ENCODE measurements at regions not wholly inside any gene's neighbourhood (a gene's known extent, or its start where the extent isn't known, plus 50 kb on each side); places are given as distances from the start of the nearest gene placed in this dataset.

DNA sequence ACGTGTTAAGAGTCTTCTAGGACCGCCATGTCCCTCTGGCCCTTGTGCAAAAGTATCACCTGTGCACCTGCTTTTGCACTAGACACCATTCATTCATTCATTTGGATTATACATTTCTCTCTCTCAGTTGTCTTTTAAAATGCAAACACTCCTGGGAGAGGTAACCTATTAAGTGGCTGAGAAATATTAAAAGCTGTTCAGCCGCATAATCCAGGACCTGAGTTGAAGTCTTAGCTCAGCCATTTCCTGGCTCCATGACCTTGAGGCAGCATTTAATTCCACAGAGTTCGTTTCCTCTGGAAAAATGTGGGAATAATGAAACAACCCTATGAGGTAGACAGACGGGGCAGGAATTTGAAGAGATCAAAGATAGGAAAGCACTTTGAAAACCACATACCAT lies 251.6 kb downstream of the RPS24 start:
- Histone ChIP-seq H3K36me3 (peaks cover 2% of the 10 kb centered on the region; the same call in 1 of the 2 replicates), H3K4me3 (no peak overlapping the region), H3K27me3 (no peaks in the 10 kb centered on the region), H3K9me3 (no peaks in the 10 kb centered on the region)
- no peak for DNase-seq

DNA sequence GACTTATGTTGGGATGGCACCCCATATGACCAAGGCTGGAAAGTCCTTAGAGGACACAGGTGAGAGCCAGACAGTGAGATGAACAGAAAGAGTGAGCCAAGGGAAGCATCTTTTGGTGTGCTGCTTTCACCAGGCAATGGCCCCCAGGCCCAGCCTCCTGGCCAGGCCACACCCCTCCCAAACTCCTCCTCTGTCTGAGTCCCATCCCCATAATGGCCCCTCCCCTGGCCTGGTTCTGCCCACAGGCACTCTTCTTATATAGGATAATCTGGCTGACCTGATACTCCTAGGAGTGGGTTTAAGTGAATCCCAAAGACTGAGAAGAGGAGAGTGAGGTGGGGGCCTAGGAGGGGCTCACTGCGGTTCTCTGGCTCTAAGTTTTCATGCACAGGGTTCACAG lies 252.5 kb downstream of the RPS24 start:
- H3K9me3 ChIP-seq, result no peaks in the 10 kb centered on the region
- H3K36me3 ChIP-seq, result peaks cover 1% of the 10 kb centered on the region; the same call in 1 of the 2 replicates
- DNase-seq, result no peak
- no peaks in the 10 kb centered on the region for H3K27me3 ChIP-seq
- H3K4me3 ChIP-seq, result no peak overlapping the region

DNA sequence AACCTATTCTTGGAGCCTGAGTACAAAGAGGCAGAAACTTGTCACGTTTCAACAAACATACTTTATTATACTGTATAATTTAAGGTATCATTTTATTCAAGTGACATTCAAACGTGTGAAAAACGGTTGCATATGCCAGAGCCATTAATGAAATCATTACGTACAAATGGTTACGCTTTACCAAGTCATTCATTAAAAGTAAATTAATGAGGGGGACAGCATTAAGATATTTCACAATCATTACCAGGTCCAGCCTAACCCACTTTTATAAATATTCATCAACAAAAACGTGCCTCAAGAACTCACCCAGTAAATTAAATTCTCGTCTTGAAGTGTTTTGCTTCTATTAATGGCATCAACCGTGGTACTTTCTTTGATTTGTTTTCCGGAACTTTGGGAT lies 253.0 kb downstream of the RPS24 start:
- Histone ChIP-seq H3K27me3 (no peaks in the 10 kb centered on the region), H3K9me3 (no peaks in the 10 kb centered on the region), H3K4me3 (no peak overlapping the region), H3K36me3 (no peaks in the 10 kb centered on the region; the same call in 1 of the 2 replicates)
- no peak for DNase-seq

DNA sequence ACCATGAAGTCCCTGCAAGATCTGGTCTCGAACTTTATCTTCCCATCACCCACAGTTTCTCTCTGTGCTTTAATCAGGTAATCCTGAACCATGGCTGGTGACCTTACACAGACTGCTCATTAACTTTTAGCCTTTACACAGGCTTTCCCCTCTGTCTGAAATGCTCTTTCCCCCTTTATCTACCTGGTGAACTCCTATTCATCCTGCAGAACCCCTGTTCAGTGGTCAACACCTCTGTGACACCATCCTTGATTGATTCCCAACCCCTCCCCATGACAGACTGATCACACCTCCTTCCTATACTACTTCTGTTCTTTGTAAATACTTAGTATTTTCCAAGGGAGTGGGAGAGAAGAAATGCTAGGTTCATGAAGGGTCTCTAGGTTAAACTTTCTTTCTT lies 254.0 kb downstream of the RPS24 start:
- DNase-seq, result no peak
- no peak overlapping the region for H3K4me3 ChIP-seq
- H3K9me3 ChIP-seq, result no peaks in the 10 kb centered on the region
- no peaks in the 10 kb centered on the region; the same call in 1 of the 2 replicates for H3K36me3 ChIP-seq
- H3K27me3 ChIP-seq, result no peaks in the 10 kb centered on the region

DNA sequence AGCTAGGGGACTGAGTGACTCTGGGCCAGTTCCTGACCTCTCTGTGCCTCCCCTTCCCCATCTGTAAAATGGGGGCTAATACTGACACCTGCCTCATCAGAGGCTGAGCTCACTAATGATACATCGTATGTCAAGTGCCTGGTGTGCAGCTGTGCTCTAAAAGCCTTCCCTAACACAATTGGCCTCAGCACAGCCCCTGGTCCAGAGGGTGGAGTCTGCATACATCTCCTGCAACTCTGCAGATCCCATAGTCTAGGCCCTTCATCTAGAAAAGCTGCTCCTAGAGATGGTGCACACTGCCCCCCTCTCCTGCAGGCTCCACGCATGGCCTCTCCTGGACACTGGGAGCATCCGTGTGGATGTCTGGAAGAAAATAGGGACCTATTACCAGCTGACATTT lies 255.0 kb downstream of the RPS24 start:
- no peaks in the 10 kb centered on the region for H3K9me3 ChIP-seq
- no peak for DNase-seq
- no peaks in the 10 kb centered on the region for H3K27me3 ChIP-seq
- no peak overlapping the region for H3K4me3 ChIP-seq
- no peaks in the 10 kb centered on the region; the same call in 1 of the 2 replicates for H3K36me3 ChIP-seq

DNA sequence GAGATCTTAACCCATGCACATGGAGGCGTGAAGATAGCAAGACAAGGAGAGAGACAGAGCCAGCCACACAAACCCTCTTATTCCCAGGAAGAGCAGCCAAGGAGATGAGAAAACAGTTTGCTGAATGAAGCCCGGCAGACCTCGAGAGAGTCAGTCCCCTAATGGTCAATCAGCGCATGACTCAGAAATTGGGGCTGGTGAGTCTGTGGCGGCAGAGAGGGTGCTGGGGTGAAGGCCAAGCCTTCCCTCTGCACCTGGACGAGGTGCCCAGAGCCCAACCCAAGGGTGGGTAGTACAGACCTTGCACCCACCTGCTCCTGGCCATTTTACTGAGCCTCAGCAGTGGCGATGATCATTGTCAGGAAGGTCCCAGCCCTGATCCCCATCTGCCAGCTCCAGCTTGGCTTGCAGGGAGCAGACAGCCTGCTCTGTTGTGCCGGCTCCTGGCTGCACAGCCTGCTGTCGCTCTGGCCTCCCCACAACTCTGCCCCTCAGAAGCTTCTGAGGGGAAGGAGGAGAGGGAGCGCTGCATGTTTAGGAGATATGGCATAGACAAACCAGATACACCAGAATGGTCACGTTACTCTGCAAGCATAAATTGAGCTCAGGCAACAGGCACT lies 256.6 kb downstream of the RPS24 start:
- Histone ChIP-seq H3K36me3 (no peaks in the 10 kb centered on the region; the same call in 1 of the 2 replicates), H3K27me3 (no peaks in the 10 kb centered on the region), H3K9me3 (no peaks in the 10 kb centered on the region), H3K4me3 (no peak overlapping the region)
- no peak for DNase-seq

DNA sequence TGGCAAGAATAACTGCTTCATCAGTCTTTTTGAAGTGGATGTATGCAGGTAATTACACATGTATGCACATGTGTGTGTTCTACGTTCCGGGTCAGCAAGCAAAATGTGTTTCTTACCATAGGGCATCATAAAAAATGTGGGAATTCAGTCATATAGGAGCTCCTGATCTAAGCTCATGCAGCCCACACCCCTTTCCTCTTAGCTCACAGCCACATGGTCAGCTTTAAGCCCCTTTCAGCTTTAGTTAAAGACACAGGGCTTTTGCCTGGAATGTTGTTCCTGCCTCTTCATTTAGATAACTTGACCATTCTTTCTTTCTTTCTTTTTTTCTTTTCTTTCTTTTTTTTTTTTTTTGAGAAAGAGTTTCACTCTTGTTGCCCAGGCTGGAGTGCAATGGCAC lies 258.1 kb downstream of the RPS24 start:
- Histone ChIP-seq H3K27me3 (no peaks in the 10 kb centered on the region), H3K4me3 (no peak overlapping the region), H3K9me3 (no peaks in the 10 kb centered on the region), H3K36me3 (no peaks in the 10 kb centered on the region; the same call in 1 of the 2 replicates)
- no peak for DNase-seq

DNA sequence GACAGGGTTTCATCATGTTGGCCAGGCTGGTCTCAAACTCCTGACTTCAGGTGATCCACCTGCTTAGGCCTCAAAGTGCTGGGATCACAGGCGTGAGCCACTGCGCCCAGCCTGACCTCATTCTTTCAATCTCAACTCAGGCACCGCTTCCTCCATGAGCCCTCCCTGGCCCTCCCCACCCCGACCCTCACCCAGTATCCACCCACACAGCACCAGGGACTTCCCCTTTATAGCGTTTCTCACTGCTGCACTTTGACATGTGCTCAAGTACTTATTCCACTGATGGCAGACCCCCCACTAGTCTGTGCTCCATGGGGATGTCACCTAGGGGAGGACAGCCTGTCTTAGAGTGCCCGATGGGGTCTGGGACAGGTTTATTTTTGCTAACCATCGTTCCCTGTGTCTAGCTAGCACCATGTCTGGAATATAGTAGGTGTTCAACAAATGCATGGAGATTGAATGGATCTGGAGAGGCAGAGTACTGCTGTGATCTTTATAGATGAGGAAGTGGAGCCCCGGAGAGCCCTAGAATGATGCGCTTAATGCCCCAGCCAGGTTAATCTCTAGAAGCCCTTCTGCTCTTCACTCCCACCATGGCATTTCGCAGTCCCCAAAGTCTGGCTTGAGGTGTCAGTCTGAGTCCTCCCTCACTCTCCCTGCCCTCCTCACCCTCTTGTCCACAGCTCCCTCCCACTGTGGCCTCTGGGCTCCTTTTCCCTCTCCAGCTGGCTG lies 258.8 kb downstream of the RPS24 start:
- no peak for DNase-seq
- H3K27me3 ChIP-seq, result no peaks in the 10 kb centered on the region
- H3K9me3 ChIP-seq, result no peaks in the 10 kb centered on the region
- H3K36me3 ChIP-seq, result no peaks in the 10 kb centered on the region; the same call in 1 of the 2 replicates
- no peak overlapping the region for H3K4me3 ChIP-seq

DNA sequence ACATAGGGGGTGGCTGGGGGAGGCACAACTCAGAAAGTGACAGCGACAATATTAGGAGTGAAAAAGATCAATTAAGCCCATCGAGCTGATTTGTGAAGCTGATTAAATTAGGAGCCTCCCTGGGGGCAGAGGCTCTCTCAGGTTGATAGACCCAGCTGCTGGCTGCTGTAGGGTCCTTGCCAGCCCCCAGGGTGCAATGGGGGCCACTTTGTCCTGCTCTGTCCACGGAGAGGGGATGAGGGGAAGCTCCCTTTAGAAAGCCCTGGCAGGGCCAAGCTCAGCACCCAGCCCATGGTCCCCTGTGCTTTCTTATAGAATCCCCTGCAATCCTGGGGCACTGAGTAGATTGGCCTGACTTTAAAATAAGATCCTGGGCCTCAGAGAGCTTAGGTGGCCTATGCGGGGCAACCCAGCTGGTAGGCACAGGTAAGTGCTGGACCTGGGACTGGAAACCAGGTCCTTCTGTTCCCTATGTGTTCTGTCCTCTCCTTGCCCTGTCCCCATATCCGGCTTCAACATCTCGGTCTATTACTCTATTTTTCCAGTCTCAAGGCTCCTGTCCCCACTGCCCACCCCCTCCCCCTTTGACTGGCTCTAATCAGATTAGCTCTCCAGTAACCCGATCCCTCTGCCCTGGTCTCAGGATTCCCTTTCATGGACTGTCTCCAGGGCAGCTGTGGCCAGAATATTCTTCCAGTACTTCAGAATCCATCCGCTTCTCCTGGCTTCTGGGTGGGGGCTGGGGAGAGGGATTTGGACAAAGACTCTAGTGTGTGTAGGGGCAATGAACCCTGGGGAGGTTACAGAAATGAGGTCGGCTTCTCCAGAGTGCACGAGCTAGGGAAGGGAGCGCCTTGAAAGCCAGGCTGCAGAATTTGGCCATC lies 259.6 kb downstream of the RPS24 start:
- Histone ChIP-seq H3K4me3 (no peak overlapping the region), H3K36me3 (no peaks in the 10 kb centered on the region; the same call in 1 of the 2 replicates), H3K9me3 (no peaks in the 10 kb centered on the region), H3K27me3 (no peaks in the 10 kb centered on the region)
- no peak for DNase-seq

DNA sequence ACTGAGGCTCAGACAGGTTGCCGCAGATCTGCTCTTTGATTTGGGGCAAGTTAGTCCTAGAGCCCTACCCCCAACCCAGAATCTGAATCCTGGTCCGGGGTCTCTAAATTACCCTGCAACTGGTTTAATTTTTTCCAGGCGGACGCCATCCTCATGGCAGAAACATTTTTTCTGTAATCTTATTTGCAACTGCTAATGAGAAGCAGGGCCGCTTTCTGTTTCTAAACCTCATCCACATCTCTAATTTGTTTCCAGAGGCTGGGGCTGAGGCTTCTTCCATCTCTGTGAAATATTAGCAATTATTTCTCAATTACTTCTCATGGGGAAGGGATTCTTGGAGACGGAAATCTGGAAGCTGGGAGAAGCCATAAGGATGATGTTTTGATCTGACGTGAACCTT lies 261.6 kb downstream of the RPS24 start:
- H3K27me3 ChIP-seq, result no peaks in the 10 kb centered on the region
- no peaks in the 10 kb centered on the region for H3K9me3 ChIP-seq
- H3K4me3 ChIP-seq, result no peak overlapping the region
- peaks cover 5% of the 10 kb centered on the region for H3K36me3 ChIP-seq
- DNase-seq, result no peak

DNA sequence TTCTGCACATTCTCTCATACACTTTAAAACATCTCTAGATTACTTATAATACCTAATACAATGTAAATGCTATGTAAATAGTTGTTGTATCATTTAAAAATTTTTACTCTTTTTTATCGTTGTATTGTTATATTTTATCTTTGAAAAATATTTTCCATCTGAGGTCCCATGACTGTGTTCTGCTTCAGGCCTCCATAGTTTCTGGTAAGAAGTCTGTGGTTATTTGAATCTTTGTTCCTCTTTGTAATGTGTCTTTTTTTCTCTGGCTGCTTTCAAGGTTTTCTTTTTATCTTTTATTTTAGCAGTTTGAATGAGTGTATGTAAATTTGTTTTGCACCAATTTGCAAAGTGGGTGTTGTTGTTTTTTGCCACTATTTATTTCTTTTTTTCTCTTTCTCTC lies 263.1 kb downstream of the RPS24 start:
- Histone ChIP-seq H3K27me3 (no peaks in the 10 kb centered on the region), H3K4me3 (no peak overlapping the region), H3K9me3 (no peaks in the 10 kb centered on the region), H3K36me3 (peaks cover 8% of the 10 kb centered on the region)
- DNase-seq, result no peak

DNA sequence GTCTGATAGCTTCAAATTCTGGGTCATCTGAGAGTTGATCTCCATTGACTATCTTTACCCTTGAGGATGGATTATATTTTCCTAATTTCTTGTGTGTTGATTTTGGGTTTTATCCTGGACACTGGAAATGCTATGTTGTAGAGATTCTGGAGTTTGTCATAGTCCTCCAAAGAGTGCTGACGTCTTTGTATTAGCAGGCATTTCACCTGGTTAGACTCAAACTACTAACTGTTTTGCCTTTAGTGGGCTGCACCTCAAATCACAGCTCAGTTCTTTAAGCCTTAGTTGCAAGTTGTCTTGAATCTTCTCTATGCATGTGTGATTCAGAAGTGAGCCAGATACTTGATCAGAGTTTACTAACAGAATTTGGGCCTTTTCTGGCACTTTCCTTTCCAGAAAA lies 264.3 kb downstream of the RPS24 start:
- Histone ChIP-seq H3K36me3 (peaks cover 10% of the 10 kb centered on the region), H3K4me3 (no peak overlapping the region), H3K9me3 (no peaks in the 10 kb centered on the region), H3K27me3 (no peaks in the 10 kb centered on the region)
- DNase-seq, result no peak

DNA sequence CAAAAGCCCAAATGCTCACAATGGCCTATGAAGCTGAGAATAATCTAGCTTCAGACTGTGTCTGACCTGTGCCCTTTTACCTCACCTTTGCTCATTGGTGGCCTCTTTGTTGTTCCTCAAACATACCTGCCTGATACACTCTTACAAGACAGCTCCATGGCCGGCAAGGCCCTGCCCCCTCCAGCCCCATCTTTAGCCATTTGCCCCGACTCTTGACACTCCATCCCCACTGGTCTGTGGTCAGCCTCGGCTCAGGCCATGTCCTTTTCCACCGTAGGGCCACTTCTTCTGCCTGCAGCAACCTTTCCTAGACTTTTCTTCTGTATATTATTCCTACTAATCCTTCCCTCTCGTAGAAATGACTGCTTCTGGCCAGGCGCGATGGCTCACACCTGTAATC lies 265.2 kb downstream of the RPS24 start:
- no peak overlapping the region for H3K4me3 ChIP-seq
- no peaks in the 10 kb centered on the region for H3K9me3 ChIP-seq
- H3K27me3 ChIP-seq, result no peaks in the 10 kb centered on the region

DNA sequence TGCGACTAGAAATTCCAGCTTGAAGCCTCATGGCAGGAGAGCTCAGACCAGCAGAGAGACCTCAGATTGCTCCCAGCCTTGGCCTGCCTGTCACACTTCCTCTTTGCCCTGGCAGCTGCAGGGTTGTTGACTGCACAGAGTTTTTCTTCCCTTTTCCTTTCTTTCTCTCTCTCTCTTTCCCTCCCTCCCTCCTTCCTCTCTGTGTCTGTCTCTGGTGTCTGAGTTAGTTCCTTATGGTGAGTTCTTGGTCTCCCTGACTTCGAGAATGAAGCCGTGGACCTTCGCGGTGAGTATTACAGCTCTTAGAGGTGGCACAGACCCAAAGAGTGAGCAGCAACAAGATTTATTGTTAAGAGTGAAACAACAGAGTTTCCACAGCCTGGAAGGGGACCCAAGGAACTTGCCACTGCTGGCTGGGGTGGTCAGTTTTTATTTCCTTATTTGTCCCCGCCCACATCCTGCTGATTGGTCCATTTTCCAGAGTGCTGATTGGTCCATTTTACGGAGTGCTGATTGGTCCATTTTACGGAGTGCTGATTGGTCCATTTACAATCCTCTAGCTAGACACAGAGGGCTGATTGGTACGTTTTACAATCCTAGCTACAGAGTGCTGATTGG lies 266.3 kb downstream of the RPS24 start:
- Histone ChIP-seq H3K27me3 (no peaks in the 10 kb centered on the region), H3K36me3 (peaks cover 10% of the 10 kb centered on the region), H3K4me3 (no peak overlapping the region), H3K9me3 (no peaks in the 10 kb centered on the region)
- DNase-seq, result no peak

More for the DNA sequence above, 265.2 kb downstream of the RPS24 start:
- no peak for DNase-seq
- peaks cover 10% of the 10 kb centered on the region for H3K36me3 ChIP-seq

DNA sequence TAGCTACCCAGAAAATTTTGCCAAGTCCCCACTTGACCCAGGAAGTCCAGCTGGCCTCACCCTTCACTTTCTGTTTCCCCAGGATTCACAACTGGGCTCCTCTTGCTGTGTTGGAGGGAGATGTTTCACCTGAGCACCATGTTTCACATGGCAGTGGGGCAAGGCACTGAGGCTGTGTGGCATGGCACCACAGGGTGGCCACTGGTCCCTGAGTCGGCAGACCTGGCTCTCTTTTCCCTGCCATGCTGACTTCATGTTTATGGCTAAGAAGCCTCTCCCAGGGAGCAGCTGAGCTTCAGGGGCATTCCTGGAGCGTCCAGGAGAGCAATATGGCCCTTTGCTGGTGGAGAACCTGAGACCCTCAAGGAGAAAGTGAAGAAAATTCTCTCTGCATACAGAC lies 266.9 kb downstream of the RPS24 start:
- no peaks in the 10 kb centered on the region for H3K27me3 ChIP-seq
- H3K36me3 ChIP-seq, result peaks cover 10% of the 10 kb centered on the region
- H3K9me3 ChIP-seq, result no peaks in the 10 kb centered on the region
- DNase-seq, result no peak
- no peak overlapping the region for H3K4me3 ChIP-seq

DNA sequence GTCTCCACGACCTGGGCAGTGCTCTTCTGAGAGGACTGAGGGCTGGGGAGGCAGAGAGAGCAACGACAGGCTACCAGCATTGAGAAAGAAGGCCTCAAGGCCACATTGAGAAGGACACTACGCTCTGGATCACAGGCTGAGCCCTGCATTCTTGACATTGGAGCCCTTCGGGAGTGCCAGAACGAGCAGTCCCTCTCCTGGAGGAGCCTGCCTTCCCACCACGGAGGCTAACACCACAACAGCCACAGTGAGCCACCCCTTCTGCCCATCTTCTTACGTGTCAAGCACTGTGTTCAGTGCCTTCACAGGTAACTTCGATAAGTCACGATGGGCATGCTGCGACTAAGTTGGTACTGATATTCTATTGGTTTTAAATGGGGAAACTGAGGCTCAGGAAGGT lies 267.8 kb downstream of the RPS24 start:
- H3K27me3 ChIP-seq, result no peaks in the 10 kb centered on the region
- DNase-seq, result no peak

More for the DNA sequence above, 267.8 kb downstream of the RPS24 start:
- H3K36me3 ChIP-seq, result peaks cover 10% of the 10 kb centered on the region
- no peak overlapping the region for H3K4me3 ChIP-seq
- H3K9me3 ChIP-seq, result no peaks in the 10 kb centered on the region
